GM18505 (cell line): ENCODE measurements at regions not wholly inside any gene's neighbourhood (a gene's known extent, or its start where the extent isn't known, plus 50 kb on each side); places are given as distances from the start of the nearest gene placed in this dataset.

ENCODE experiments used
- ATAC-seq: cut with Tn5 transposase; IDR thresholded peaks from one replicate; pipeline ENCODE4 v1.9.1; 2021; ENCODE audit not compliant: unreplicated experiment
- POLR2A ChIP-seq: IDR thresholded peaks from 4 replicates; pipeline ENCODE4 v1.6.1; 2011; ENCODE audit warnings: borderline replicate concordance; ENCODE audit not compliant: insufficient read depth, insufficient read length; ENCODE audit errors: extremely low read depth

- ATAC-seq, result no peak
- no peak for TF ChIP-seq POLR2A
These were observed 761.0 kb downstream of the ROBO2 start for GRCh38 chr3:77800893-77801292.

GRCh38 chr3:77807312-77807711 lies 767.4 kb downstream of the ROBO2 start:
- ATAC-seq, result no peak
- no peak for TF ChIP-seq POLR2A

- no peak for ATAC-seq
- no peak for TF ChIP-seq POLR2A
These were observed 774.9 kb downstream of the ROBO2 start for GRCh38 chr3:77814845-77815244.

- no peak for ATAC-seq
- TF ChIP-seq POLR2A, result no peak
These were observed 775.6 kb downstream of the ROBO2 start for GRCh38 chr3:77815467-77815866.

DNA sequence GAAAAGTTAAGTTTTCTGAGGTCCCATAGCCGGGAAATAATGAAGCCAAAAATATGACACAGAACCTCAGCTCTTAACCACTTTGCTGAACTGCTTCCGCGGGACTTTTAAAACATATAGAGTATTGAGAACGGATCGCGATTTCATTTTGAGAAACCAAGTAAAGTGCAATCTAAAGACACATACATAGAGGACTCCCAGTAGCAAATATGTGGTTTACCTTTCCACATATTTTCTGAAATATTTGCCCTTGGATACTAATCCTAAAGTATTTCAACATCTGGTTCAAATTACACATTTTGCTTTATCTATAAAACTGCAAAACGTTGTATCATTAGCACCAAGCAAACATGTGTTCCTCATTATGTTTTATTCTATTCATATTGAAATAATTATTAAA lies 776.5 kb downstream of the ROBO2 start:
- no peak for ATAC-seq
- no peak for TF ChIP-seq POLR2A

- ATAC-seq, result no peak
These were observed 785.3 kb downstream of the ROBO2 start for GRCh38 chr3:77825001-77825827.

GRCh38 chr3:77835921-77836320 lies 796.0 kb downstream of the ROBO2 start:
- ATAC-seq, result no peak
- TF ChIP-seq POLR2A, result no peak

More at GRCh38 chr3:77825001-77825827, 785.3 kb downstream of the ROBO2 start:
- no peak for TF ChIP-seq POLR2A

GRCh38 chr3:77837456-77838025 lies 797.6 kb downstream of the ROBO2 start:
- no peak for ATAC-seq
- TF ChIP-seq POLR2A, result no peak

DNA sequence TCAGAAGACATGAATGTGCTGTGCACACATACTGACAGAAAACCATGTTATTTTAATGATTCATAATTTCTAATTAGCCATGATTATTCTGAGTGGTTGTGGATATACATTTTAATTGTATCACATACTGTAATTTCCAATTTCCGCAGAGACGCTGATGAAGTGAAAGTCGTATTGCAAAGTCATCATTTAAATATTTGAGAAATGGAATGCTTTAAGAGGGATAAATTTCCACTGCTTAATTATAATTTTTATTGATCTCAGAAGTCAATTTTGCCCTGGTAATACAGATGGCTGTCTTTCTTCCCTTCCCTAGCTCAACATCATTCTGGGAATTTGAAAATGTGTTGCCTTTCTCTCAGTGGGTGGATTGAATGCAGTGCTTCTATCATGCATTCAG lies 819.3 kb downstream of the ROBO2 start:
- no peak for TF ChIP-seq POLR2A
- ATAC-seq, result no peak

GRCh38 chr3:77868725-77869124 lies 828.8 kb downstream of the ROBO2 start:
- ATAC-seq, result no peak
- no peak for TF ChIP-seq POLR2A

DNA sequence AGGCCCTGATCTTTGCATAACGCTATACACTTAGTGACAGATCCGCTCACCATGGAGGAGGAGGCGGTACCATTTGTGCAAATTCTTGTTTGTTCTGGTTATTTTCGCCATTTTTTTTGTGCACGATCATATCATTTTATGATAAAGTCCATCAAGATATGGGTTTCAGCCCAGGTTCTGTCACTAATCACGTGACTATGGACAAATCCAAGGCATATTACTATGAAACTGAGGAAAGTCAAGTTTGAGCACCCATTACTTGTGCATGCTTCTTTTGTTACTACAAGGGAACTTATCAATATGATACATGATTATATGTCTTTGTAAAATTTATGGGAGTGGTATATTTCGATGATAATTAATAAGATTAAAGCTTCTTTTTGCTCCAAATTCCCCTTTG lies 829.5 kb downstream of the ROBO2 start:
- ATAC-seq, result no peak
- TF ChIP-seq POLR2A, result no peak

DNA sequence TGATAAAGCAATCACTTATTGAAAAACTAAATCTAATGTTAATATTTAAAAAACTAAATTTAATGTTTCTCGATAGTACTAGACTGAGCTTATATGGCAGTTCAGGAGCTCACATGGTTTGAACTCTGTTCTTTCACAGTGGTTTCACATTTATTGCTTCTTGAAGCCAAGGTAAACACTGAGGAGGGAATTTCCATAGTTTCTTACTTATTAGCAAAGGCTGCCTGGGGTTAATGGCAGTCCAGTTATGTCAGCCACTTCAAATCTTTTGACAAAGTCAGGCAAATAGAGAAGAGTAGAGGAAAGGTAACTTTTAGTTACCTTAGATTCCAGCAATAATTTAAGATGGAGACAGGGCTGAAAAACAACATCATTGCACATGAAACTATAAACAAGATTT lies 831.5 kb downstream of the ROBO2 start:
- no peak for ATAC-seq
- TF ChIP-seq POLR2A, result no peak

DNA sequence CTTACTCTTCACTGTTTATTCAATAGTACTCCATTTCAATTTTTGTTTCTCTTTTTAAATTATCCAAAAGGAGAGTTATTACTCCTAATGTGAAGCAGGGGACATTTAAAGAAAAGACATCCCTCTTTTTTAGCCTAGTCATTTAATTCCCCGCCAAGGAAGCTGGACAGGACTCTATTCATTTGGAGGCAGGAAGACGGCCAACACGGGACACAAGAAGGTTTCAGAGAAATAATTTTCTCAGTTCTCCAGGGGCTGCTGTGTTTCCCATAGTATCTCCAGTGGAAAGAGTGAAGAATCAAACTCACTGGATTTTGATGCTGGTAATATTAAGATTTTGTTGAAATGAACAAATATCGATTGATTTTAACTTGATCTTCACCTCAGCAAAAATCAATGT lies 833.7 kb downstream of the ROBO2 start:
- no peak for TF ChIP-seq POLR2A
- ATAC-seq, result no peak

- no peak for ATAC-seq
- TF ChIP-seq POLR2A, result no peak
These were observed 845.5 kb downstream of the ROBO2 start for GRCh38 chr3:77885381-77885780.
